Mesendoderm (in vitro differentiated cells): ENCODE measurements at regions not wholly inside any gene's neighbourhood (a gene's known extent, or its start where the extent isn't known, plus 50 kb on each side); places are given as distances from the start of the nearest gene placed in this dataset.

Source experiments
- DNase-seq: peaks from one replicate; pipeline ENCODE4 v3.0.0; 2013
- H2AK5ac ChIP-seq: 2 replicates; pipeline ENCODE4 v1.6.1; 2013; ENCODE audit warnings: low read length, inconsistent platforms
- H2BK120ac ChIP-seq: 2 replicates; pipeline ENCODE4 v1.6.1; 2013; ENCODE audit warnings: low read depth, mild to moderate bottlenecking, low read length, moderate library complexity, mixed read lengths
- H2BK15ac ChIP-seq: replicated peaks from 2 replicates; pipeline ENCODE4 v1.6.1; 2013; ENCODE audit warnings: low read depth, mild to moderate bottlenecking, moderate library complexity
- H2BK5ac ChIP-seq: 2 replicates; pipeline ENCODE4 v1.6.1; 2013; ENCODE audit warnings: low read length, inconsistent platforms
- H3K18ac ChIP-seq: 2 replicates; pipeline ENCODE4 v1.6.1; 2013; ENCODE audit warnings: mild to moderate bottlenecking, low read length, mixed read lengths
- H3K23ac ChIP-seq: one replicate; pipeline ENCODE4 v1.6.1; 2013; ENCODE audit warnings: low read length
- H3K27ac ChIP-seq: 2 replicates; pipeline ENCODE4 v1.5.1; 2013; ENCODE audit warnings: low read depth, mild to moderate bottlenecking, inconsistent platforms, low read length, moderate library complexity
- H3K27me3 ChIP-seq: 2 replicates; pipeline ENCODE4 v1.6.1; 2013; ENCODE audit warnings: low read length, control low read depth, mild to moderate bottlenecking, inconsistent platforms; ENCODE audit not compliant: insufficient read depth, poor library complexity
- H3K36me3 ChIP-seq: 2 replicates; pipeline ENCODE4 v1.6.1; 2013; ENCODE audit warnings: low read length, inconsistent platforms; ENCODE audit not compliant: control insufficient read depth, insufficient read depth
- H3K4ac ChIP-seq: one replicate; pipeline ENCODE4 v1.6.1; 2013; ENCODE audit warnings: low read depth, mild to moderate bottlenecking, low read length, moderate library complexity
- H3K4me1 ChIP-seq: 2 replicates; pipeline ENCODE4 v1.6.1; 2013; ENCODE audit warnings: low read depth, low read length, inconsistent platforms; ENCODE audit not compliant: control insufficient read depth
- H3K4me2 ChIP-seq: 2 replicates; pipeline ENCODE4 v1.6.1; 2013; ENCODE audit warnings: low read length
- H3K4me3 ChIP-seq: 2 replicates; pipeline ENCODE4 v1.5.1; 2013; ENCODE audit warnings: mild to moderate bottlenecking, low read length
- H3K56ac ChIP-seq: one replicate; pipeline ENCODE4 v1.6.1; 2013; ENCODE audit warnings: low read length
- H3K79me1 ChIP-seq: 2 replicates; pipeline ENCODE4 v1.6.1; 2013; ENCODE audit warnings: low read length, inconsistent platforms
- H3K79me2 ChIP-seq: 2 replicates; pipeline ENCODE4 v1.6.1; 2013; ENCODE audit warnings: mild to moderate bottlenecking, low read length; ENCODE audit not compliant: control insufficient read depth, insufficient read depth
- H3K9ac ChIP-seq: 2 replicates; pipeline ENCODE4 v1.6.1; 2013; ENCODE audit warnings: low read length, inconsistent platforms
- H4K5ac ChIP-seq: one replicate; pipeline ENCODE4 v1.6.1; 2013; ENCODE audit warnings: low read length
- H4K8ac ChIP-seq: one replicate; pipeline ENCODE4 v1.6.1; 2013; ENCODE audit warnings: low read depth, mild to moderate bottlenecking, control low read depth, low read length, moderate library complexity
- WGBS: extraction: QIAGEN DNeasy Blood & Tissue Kit; methylation state at CpG from one replicate; pipeline ENCODE4 v1.1.7; 2013; ENCODE audit warnings: low lambda C conversion rate, missing lambda C conversion rate; ENCODE audit not compliant: insufficient coverage; ENCODE audit errors: extremely low coverage; 5-methylcytosine and 5-hydroxymethylcytosine counted together

GRCh38 chr11:81647374-81647773, 1086.3 kb downstream of the FAM181B start:
- no peak overlapping the region for H3K23ac ChIP-seq
- no peak overlapping the region for H2BK15ac ChIP-seq

GRCh38 chr11:81644239-81644840, 1089.3 kb downstream of the FAM181B start:
- peak; percentile 88 for DNase-seq
- no peak overlapping the region for H2AK5ac ChIP-seq
- no peak overlapping the region for H3K18ac ChIP-seq
- H3K79me1 ChIP-seq: no peaks in the 10 kb centered on the region
- no peaks in the 10 kb centered on the region for H3K4me1 ChIP-seq
- no peak overlapping the region for H3K9ac ChIP-seq
- no peak overlapping the region for H3K23ac ChIP-seq
- no peak overlapping the region for H3K27ac ChIP-seq
- no peak overlapping the region for H2BK120ac ChIP-seq
- H3K4me2 ChIP-seq: no peak overlapping the region
- no peaks in the 10 kb centered on the region for H3K79me2 ChIP-seq
- no peaks in the 10 kb centered on the region for H3K27me3 ChIP-seq
- H4K5ac ChIP-seq: no peak overlapping the region
- no peak overlapping the region for H4K8ac ChIP-seq
- no peak overlapping the region for H2BK5ac ChIP-seq
- no peak overlapping the region for H2BK15ac ChIP-seq
- no peak overlapping the region for H3K4ac ChIP-seq
- H3K36me3 ChIP-seq: no peaks in the 10 kb centered on the region
- no CpG with 5 or more reads among the region's 1 CpG for WGBS
- no peak overlapping the region for H3K56ac ChIP-seq
- no peak overlapping the region for H3K4me3 ChIP-seq

More at GRCh38 chr11:81647374-81647773, 1086.3 kb downstream of the FAM181B start:
- no peak for DNase-seq
- no peak overlapping the region for H2BK120ac ChIP-seq
- H3K4me1 ChIP-seq: no peaks in the 10 kb centered on the region
- H2BK5ac ChIP-seq: no peak overlapping the region
- H4K5ac ChIP-seq: no peak overlapping the region
- H3K4me3 ChIP-seq: no peak overlapping the region
- H3K9ac ChIP-seq: no peak overlapping the region
- no peak overlapping the region for H3K56ac ChIP-seq
- no peak overlapping the region for H4K8ac ChIP-seq
- no peak overlapping the region for H3K4me2 ChIP-seq
- no peak overlapping the region for H3K18ac ChIP-seq
- no peak overlapping the region for H2AK5ac ChIP-seq
- H3K27me3 ChIP-seq: no peaks in the 10 kb centered on the region
- no CpG with 5 or more reads among the region's 3 CpGs for WGBS
- no peak overlapping the region for H3K27ac ChIP-seq
- H3K36me3 ChIP-seq: no peaks in the 10 kb centered on the region
- no peaks in the 10 kb centered on the region for H3K79me2 ChIP-seq
- H3K4ac ChIP-seq: no peak overlapping the region
- no peaks in the 10 kb centered on the region for H3K79me1 ChIP-seq

DNA sequence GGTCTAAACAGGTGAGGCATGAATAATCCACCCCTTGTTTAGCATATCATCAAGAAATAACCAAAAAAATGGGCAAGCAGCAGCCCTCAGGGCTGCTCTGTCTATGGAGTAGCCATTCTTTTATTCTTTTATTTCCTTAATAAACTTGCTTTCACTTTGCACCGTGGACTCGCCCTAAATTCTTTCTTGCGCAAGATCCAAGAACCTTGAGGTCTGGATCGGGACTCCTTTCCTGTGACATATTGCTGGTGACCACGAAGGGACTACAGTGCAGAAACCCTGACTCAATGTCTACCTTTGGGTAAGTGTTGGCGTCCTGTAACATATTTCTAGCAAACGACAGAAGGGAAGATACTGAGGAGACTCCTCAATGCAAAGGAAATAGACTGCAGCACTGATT, 1099.2 kb downstream of the FAM181B start:
- Histone ChIP-seq H3K79me1 (no peaks in the 10 kb centered on the region), H3K4me2 (no peak overlapping the region), H2BK5ac (no peak overlapping the region), H2BK15ac (no peak overlapping the region), H3K9ac (no peak overlapping the region), H3K79me2 (no peaks in the 10 kb centered on the region), H3K4ac (no peak overlapping the region), H3K4me1 (no peaks in the 10 kb centered on the region), H2AK5ac (no peak overlapping the region), H3K36me3 (no peaks in the 10 kb centered on the region), H3K4me3 (no peak overlapping the region), H3K18ac (no peak overlapping the region), H3K23ac (no peak overlapping the region), H4K5ac (no peak overlapping the region), H4K8ac (no peak overlapping the region), H2BK120ac (no peak overlapping the region), H3K27ac (no peak overlapping the region), H3K56ac (no peak overlapping the region), H3K27me3 (no peaks in the 10 kb centered on the region)
- DNase-seq: no peak
- WGBS: no CpG with 5 or more reads among the region's 7 CpGs

GRCh38 chr11:81602508-81602907, 1131.2 kb downstream of the FAM181B start:
- Histone ChIP-seq H2BK5ac (no peak overlapping the region), H3K4me2 (no peak overlapping the region), H4K8ac (no peak overlapping the region), H3K23ac (no peak overlapping the region), H3K9ac (no peak overlapping the region), H3K27me3 (no peaks in the 10 kb centered on the region), H3K79me2 (no peaks in the 10 kb centered on the region), H4K5ac (no peak overlapping the region), H2BK15ac (no peak overlapping the region), H2AK5ac (no peak overlapping the region), H3K4ac (no peak overlapping the region), H3K56ac (no peak overlapping the region), H2BK120ac (no peak overlapping the region), H3K18ac (no peak overlapping the region), H3K36me3 (no peaks in the 10 kb centered on the region), H3K79me1 (no peaks in the 10 kb centered on the region), H3K4me1 (no peaks in the 10 kb centered on the region), H3K4me3 (no peak overlapping the region), H3K27ac (no peak overlapping the region)
- no CpG with 5 or more reads among the region's 1 CpG for WGBS
- peak; percentile 35 for DNase-seq

DNA sequence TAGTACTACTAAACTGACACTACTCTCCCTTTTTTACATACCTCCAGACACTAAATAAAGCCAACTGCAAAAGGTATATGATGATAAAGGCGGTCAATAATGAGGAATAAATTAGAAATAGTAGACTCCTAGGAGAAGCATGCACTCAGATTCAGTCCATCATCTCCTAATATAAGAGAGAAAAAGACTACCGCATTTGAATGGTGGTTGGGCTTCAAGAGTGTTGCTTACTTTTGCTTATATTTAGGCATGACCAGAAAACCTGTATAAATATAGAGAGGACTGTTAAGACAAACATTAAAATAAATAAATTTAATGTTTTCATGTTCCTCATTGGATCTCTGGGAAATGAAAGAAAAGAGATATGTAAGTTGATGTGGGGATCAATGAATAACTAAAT, 1137.0 kb downstream of the FAM181B start:
- no peaks in the 10 kb centered on the region for H3K36me3 ChIP-seq
- H3K4me1 ChIP-seq: no peaks in the 10 kb centered on the region
- no peak overlapping the region for H3K4ac ChIP-seq
- no peaks in the 10 kb centered on the region for H3K27me3 ChIP-seq
- H2BK120ac ChIP-seq: no peak overlapping the region
- no peaks in the 10 kb centered on the region for H3K79me2 ChIP-seq
- H3K79me1 ChIP-seq: no peaks in the 10 kb centered on the region
- no peak overlapping the region for H2BK15ac ChIP-seq
- H4K5ac ChIP-seq: no peak overlapping the region
- no peak overlapping the region for H3K18ac ChIP-seq
- H2BK5ac ChIP-seq: no peak overlapping the region
- no peak overlapping the region for H2AK5ac ChIP-seq
- H3K4me2 ChIP-seq: no peak overlapping the region
- H3K9ac ChIP-seq: no peak overlapping the region
- H4K8ac ChIP-seq: no peak overlapping the region
- H3K27ac ChIP-seq: no peak overlapping the region
- no peak overlapping the region for H3K56ac ChIP-seq
- no CpG with 5 or more reads among the region's 2 CpGs for WGBS
- no peak overlapping the region for H3K23ac ChIP-seq
- H3K4me3 ChIP-seq: no peak overlapping the region
- DNase-seq: peak; percentile 10

GRCh38 chr11:81585390-81585933, 1148.2 kb downstream of the FAM181B start:
- no peak overlapping the region for H3K9ac ChIP-seq
- H4K8ac ChIP-seq: no peak overlapping the region
- no peak overlapping the region for H3K4me3 ChIP-seq
- no CpG with 5 or more reads among the region's 2 CpGs for WGBS
- H3K4ac ChIP-seq: no peak overlapping the region
- no peak overlapping the region for H2BK5ac ChIP-seq
- H4K5ac ChIP-seq: no peak overlapping the region
- H3K27ac ChIP-seq: no peak overlapping the region
- H2AK5ac ChIP-seq: no peak overlapping the region
- no peak overlapping the region for H3K4me2 ChIP-seq
- no peaks in the 10 kb centered on the region for H3K4me1 ChIP-seq
- no peaks in the 10 kb centered on the region for H3K36me3 ChIP-seq
- no peak overlapping the region for H2BK15ac ChIP-seq
- no peak overlapping the region for H3K23ac ChIP-seq
- no peak overlapping the region for H2BK120ac ChIP-seq
- no peak overlapping the region for H3K56ac ChIP-seq
- H3K18ac ChIP-seq: no peak overlapping the region
- H3K79me2 ChIP-seq: no peaks in the 10 kb centered on the region
- no peaks in the 10 kb centered on the region for H3K79me1 ChIP-seq
- no peaks in the 10 kb centered on the region for H3K27me3 ChIP-seq
- DNase-seq: no peak
